Right atrium auricular region (tissue), 2 donors: ENCODE measurements at regions not wholly inside any gene's neighbourhood (a gene's known extent, or its start where the extent isn't known, plus 50 kb on each side); places are given as distances from the start of the nearest gene placed in this dataset.

Source experiments
- DNase-seq: peaks from one replicate; pipeline ENCODE4 v3.0.0-alpha.2; 2019; ENCODE audit warnings: low spot score
- H3K27ac ChIP-seq, 2 donors: fragments of 200-600 bp; sonication (generic); 1 replicate in 1 of 2; 2 replicates in 1 of 2; pipeline ENCODE4 v1.5.1; 2016 to 2019
- H3K27me3 ChIP-seq, 2 donors: fragments of 200-600 bp; sonication (generic); one replicate each; pipeline versions ENCODE4 v1.5.1 to v1.6.0; 2017 to 2019
- H3K36me3 ChIP-seq: fragments of 200-600 bp; sonication (generic); one replicate; pipeline ENCODE4 v1.5.1; 2016
- H3K4me1 ChIP-seq, 2 donors: fragments of 200-600 bp; sonication (generic); one replicate each; pipeline versions ENCODE4 v1.5.1 to v1.6.0; 2017 to 2019
- H3K4me3 ChIP-seq, 2 donors: fragments of 200-600 bp; sonication (generic); 1 replicate in 1 of 2; 2 replicates in 1 of 2; pipeline ENCODE4 v1.5.1; 2017 to 2019; ENCODE audit warnings: mild to moderate bottlenecking in 1 of 2, moderate library complexity in 1 of 2
- H3K9me3 ChIP-seq, 2 donors: fragments of 200-600 bp; sonication (generic); one replicate each; pipeline ENCODE4 v1.5.1; 2019
- TF ChIP-seq, protein P1 (sequence below), 2 donors: fragments of 200-600 bp; sonication (generic); IDR thresholded peaks; one replicate each; pipeline ENCODE4 v1.5.1; 2019; ENCODE audit warnings: antibody characterized with exemption in 2 of 2

- Histone ChIP-seq H3K9me3 (peaks cover 0 to 5% of the 10 kb centered on the region in 2 donors), H3K4me3 (no peak overlapping the region), H3K27ac (no peak overlapping the region), H3K36me3 (no peaks in the 10 kb centered on the region), H3K27me3 (no peaks in the 10 kb centered on the region), H3K4me1 (no peaks in the 10 kb centered on the region)
- no peak for DNase-seq
- TF ChIP-seq, protein P1, sequence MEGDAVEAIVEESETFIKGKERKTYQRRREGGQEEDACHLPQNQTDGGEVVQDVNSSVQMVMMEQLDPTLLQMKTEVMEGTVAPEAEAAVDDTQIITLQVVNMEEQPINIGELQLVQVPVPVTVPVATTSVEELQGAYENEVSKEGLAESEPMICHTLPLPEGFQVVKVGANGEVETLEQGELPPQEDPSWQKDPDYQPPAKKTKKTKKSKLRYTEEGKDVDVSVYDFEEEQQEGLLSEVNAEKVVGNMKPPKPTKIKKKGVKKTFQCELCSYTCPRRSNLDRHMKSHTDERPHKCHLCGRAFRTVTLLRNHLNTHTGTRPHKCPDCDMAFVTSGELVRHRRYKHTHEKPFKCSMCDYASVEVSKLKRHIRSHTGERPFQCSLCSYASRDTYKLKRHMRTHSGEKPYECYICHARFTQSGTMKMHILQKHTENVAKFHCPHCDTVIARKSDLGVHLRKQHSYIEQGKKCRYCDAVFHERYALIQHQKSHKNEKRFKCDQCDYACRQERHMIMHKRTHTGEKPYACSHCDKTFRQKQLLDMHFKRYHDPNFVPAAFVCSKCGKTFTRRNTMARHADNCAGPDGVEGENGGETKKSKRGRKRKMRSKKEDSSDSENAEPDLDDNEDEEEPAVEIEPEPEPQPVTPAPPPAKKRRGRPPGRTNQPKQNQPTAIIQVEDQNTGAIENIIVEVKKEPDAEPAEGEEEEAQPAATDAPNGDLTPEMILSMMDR (IDR thresholded peaks at IDR 0.05), result no peak
These were observed 264.8 kb upstream of the IGFBP7 start for GRCh38 chr4:57374866-57375595.

GRCh38 chr4:57373991-57374390, 263.8 kb upstream of the IGFBP7 start:
- Histone ChIP-seq H3K9me3 (peaks cover 0 to 5% of the 10 kb centered on the region in 2 donors), H3K27me3 (no peaks in the 10 kb centered on the region), H3K4me1 (no peaks in the 10 kb centered on the region), H3K36me3 (no peaks in the 10 kb centered on the region), H3K4me3 (no peak overlapping the region), H3K27ac (no peak overlapping the region)
- DNase-seq, result no peak
- TF ChIP-seq, protein P1 (IDR thresholded peaks at IDR 0.05), result no peak

GRCh38 chr4:57371671-57372070, 261.5 kb upstream of the IGFBP7 start:
- Histone ChIP-seq H3K27ac (no peak overlapping the region), H3K27me3 (no peaks in the 10 kb centered on the region), H3K4me3 (no peak overlapping the region), H3K36me3 (no peaks in the 10 kb centered on the region), H3K4me1 (no peaks in the 10 kb centered on the region), H3K9me3 (peaks cover 0 to 5% of the 10 kb centered on the region in 2 donors)
- TF ChIP-seq, protein P1 (IDR thresholded peaks at IDR 0.05), result no peak
- DNase-seq, result no peak

DNA sequence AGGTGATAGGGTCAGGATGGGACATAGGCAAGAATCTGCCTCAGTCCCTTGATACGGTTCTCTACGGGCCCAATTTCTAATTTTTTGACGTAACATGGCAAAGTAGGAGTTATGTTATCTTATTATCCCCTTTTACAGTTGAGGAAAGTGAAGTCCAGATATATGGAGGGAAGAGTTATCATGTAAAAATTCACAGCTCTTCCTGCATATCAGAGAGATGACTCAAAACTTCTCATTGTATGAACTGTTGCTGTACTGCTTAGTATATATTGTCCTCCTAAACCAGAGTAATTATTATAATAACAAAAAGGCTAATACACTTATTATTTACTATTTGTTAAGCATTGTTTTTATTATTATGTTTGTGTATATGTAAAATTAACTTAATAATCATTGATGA, 260.5 kb upstream of the IGFBP7 start:
- no peak overlapping the region for H3K27ac ChIP-seq
- no peak for DNase-seq

GRCh38 chr4:57369446-57369845, 259.3 kb upstream of the IGFBP7 start:
- TF ChIP-seq, protein P1 (IDR thresholded peaks at IDR 0.05), result no peak
- H3K4me1 ChIP-seq, result no peaks in the 10 kb centered on the region
- DNase-seq, result no peak
- no peaks in the 10 kb centered on the region for H3K9me3 ChIP-seq
- no peak overlapping the region for H3K4me3 ChIP-seq
- H3K27ac ChIP-seq, result no peak overlapping the region
- no peaks in the 10 kb centered on the region for H3K36me3 ChIP-seq
- no peaks in the 10 kb centered on the region for H3K27me3 ChIP-seq

More for the DNA sequence above, 260.5 kb upstream of the IGFBP7 start:
- H3K9me3 ChIP-seq, result peaks cover 0 to 3% of the 10 kb centered on the region in 2 donors
- no peaks in the 10 kb centered on the region for H3K4me1 ChIP-seq
- TF ChIP-seq, protein P1 (IDR thresholded peaks at IDR 0.05), result no peak
- no peak overlapping the region for H3K4me3 ChIP-seq
- no peaks in the 10 kb centered on the region for H3K27me3 ChIP-seq
- H3K36me3 ChIP-seq, result no peaks in the 10 kb centered on the region

DNA sequence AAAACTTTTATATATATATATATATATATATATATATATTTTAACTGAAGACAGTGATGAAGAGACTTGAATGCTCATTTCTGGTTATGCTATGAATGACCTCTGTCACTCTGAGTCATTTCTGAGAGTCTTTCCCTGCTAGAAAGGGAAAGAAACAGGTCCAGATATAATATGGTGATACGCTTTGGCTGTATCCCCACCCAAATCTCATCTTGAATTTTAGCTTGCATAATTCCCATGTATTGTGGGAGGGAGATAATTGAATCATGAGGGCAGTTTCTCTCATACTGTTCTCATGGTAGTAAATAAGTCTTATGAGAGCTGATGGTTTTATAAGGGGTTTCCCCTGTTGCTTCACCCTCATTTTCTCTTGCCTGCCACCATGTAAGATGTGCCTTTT, 254.1 kb upstream of the IGFBP7 start:
- Histone ChIP-seq H3K27me3 (no peaks in the 10 kb centered on the region), H3K27ac (no peak overlapping the region), H3K36me3 (no peaks in the 10 kb centered on the region), H3K9me3 (no peaks in the 10 kb centered on the region), H3K4me3 (no peak overlapping the region), H3K4me1 (no peaks in the 10 kb centered on the region)
- no peak for DNase-seq
- TF ChIP-seq, protein P1 (IDR thresholded peaks at IDR 0.05), result no peak
